ENCODE measurements at regions not wholly inside any gene's neighbourhood (a gene's known extent, or its start where the extent isn't known, plus 50 kb on each side); places are given as distances from the start of the nearest gene placed in this dataset.

- no peak for TF ChIP-seq CTCF (IDR thresholded peaks at IDR 0.05)
- TF ChIP-seq EP300 (IDR thresholded peaks at IDR 0.05; ENCODE audit: low read depth) = no peak
- no peak for TF ChIP-seq POLR2AphosphoS5 (IDR thresholded peaks at IDR 0.05)
Measured at GRCh38 chr12:111152561-111152960, 216.3 kb downstream of the PHETA1 start.

Measured in transverse colon (tissue), 4 donors.